ENCODE measurements at regions not wholly inside any gene's neighbourhood (a gene's known extent, or its start where the extent isn't known, plus 50 kb on each side); places are given as distances from the start of the nearest gene placed in this dataset.

GRCh38 chr2:67096886-67097285, 300.2 kb upstream of the ETAA1 start:
- TF ChIP-seq, protein P1, sequence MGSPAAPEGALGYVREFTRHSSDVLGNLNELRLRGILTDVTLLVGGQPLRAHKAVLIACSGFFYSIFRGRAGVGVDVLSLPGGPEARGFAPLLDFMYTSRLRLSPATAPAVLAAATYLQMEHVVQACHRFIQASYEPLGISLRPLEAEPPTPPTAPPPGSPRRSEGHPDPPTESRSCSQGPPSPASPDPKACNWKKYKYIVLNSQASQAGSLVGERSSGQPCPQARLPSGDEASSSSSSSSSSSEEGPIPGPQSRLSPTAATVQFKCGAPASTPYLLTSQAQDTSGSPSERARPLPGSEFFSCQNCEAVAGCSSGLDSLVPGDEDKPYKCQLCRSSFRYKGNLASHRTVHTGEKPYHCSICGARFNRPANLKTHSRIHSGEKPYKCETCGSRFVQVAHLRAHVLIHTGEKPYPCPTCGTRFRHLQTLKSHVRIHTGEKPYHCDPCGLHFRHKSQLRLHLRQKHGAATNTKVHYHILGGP (tag by site-specific recombination; IDR thresholded peaks at IDR 0.05): no peak
- TF ChIP-seq ZNF112 (tag by site-specific recombination; IDR thresholded peaks at IDR 0.05) (no peak), ZNF223 (tag by site-specific recombination; IDR thresholded peaks at IDR 0.05) (no peak), ZXDB (tag by site-specific recombination; IDR thresholded peaks at IDR 0.05) (no peak), ZNF830 (tag by site-specific recombination; IDR thresholded peaks at IDR 0.05; ENCODE audit: low read depth) (no peak), ZBTB7A (tag by site-specific recombination; IDR thresholded peaks at IDR 0.05; ENCODE audit: low read depth) (no peak), ZNF10 (tag by site-specific recombination; IDR thresholded peaks at IDR 0.05) (no peak), ZNF510 (tag by site-specific recombination; IDR thresholded peaks at IDR 0.05; ENCODE audit: insufficient replicate concordance) (no peak), ZNF16 (tag by site-specific recombination; IDR thresholded peaks at IDR 0.05; ENCODE audit: low read depth) (no peak), ZNF214 (tag by site-specific recombination; IDR thresholded peaks at IDR 0.05; ENCODE audit: borderline replicate concordance) (no peak), ZFP41 (tag by site-specific recombination; IDR thresholded peaks at IDR 0.05; ENCODE audit: borderline replicate concordance) (no peak), GLIS2 (tag by site-specific recombination; IDR thresholded peaks at IDR 0.05) (no peak), ZNF654 (tag by site-specific recombination; IDR thresholded peaks at IDR 0.05; ENCODE audit: low read depth) (no peak), ZNF26 (tag by site-specific recombination; IDR thresholded peaks at IDR 0.05) (no peak)
- TF ChIP-seq, protein P2, sequence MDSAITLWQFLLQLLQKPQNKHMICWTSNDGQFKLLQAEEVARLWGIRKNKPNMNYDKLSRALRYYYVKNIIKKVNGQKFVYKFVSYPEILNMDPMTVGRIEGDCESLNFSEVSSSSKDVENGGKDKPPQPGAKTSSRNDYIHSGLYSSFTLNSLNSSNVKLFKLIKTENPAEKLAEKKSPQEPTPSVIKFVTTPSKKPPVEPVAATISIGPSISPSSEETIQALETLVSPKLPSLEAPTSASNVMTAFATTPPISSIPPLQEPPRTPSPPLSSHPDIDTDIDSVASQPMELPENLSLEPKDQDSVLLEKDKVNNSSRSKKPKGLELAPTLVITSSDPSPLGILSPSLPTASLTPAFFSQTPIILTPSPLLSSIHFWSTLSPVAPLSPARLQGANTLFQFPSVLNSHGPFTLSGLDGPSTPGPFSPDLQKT (IDR thresholded peaks at IDR 0.05; ENCODE audit: borderline replicate concordance, low read depth, low read length): no peak
- no peak overlapping the region for H3K4me3 ChIP-seq (ENCODE audit: low read depth, low read length)
- POLR2A ChIA-PET: no interaction called here
- H3K27ac ChIP-seq (ENCODE audit: extremely low read depth, low read depth, low read length): no peak overlapping the region
- CTCF ChIA-PET: no interaction called here
- no peaks in the 10 kb centered on the region for H3K4me1 ChIP-seq (ENCODE audit: control insufficient read depth, insufficient read depth, low read length)
- H3K9me3 ChIP-seq (ENCODE audit: control insufficient read depth, insufficient read depth, low read depth, low read length): no peaks in the 10 kb centered on the region
- no peaks in the 10 kb centered on the region for H3K36me3 ChIP-seq (ENCODE audit: control insufficient read depth in 2 of 2, insufficient read depth in 1 of 2, low read length in 2 of 2)

- POLR2A ChIA-PET: no interaction called here
- Histone ChIP-seq H3K36me3 (ENCODE audit: control insufficient read depth in 2 of 2, insufficient read depth in 1 of 2, low read length in 2 of 2) (no peaks in the 10 kb centered on the region), H3K27ac (ENCODE audit: extremely low read depth, low read depth, low read length) (no peak overlapping the region), H3K4me3 (ENCODE audit: low read depth, low read length) (no peak overlapping the region), H3K9me3 (ENCODE audit: control insufficient read depth, insufficient read depth, low read depth, low read length) (no peaks in the 10 kb centered on the region; the same call in 1 of the 2 replicates), H3K4me1 (ENCODE audit: control insufficient read depth, insufficient read depth, low read length) (no peaks in the 10 kb centered on the region)
- TF ChIP-seq ZNF157 (tag by site-specific recombination; IDR thresholded peaks at IDR 0.05) (no peak), SP2 (tag by site-specific recombination; IDR thresholded peaks at IDR 0.05) (no peak), ZNF830 (tag by site-specific recombination; IDR thresholded peaks at IDR 0.05; ENCODE audit: low read depth) (no peak), HOXD13 (CRISPR knock-in tag; IDR thresholded peaks at IDR 0.05; ENCODE audit: borderline replicate concordance) (no peak), ZNF560 (tag by site-specific recombination; IDR thresholded peaks at IDR 0.05; ENCODE audit: borderline replicate concordance) (no peak), ZSCAN4 (tag by site-specific recombination; IDR thresholded peaks at IDR 0.05) (no peak), KLF1 (tag by site-specific recombination; IDR thresholded peaks at IDR 0.05) (no peak), YY1 (tag by site-specific recombination; IDR thresholded peaks at IDR 0.05) (no peak), ZIC2 (tag by site-specific recombination; IDR thresholded peaks at IDR 0.05) (no peak), ZSCAN23 (tag by site-specific recombination; IDR thresholded peaks at IDR 0.05) (no peak), SALL2 (tag by site-specific recombination; IDR thresholded peaks at IDR 0.05; ENCODE audit: borderline replicate concordance) (no peak)
- CTCF ChIA-PET: no interaction called here
Observed at GRCh38 chr2:67103157-67103556, 294.0 kb upstream of the ETAA1 start.
